ENCODE measurements at regions not wholly inside any gene's neighbourhood (a gene's known extent, or its start where the extent isn't known, plus 50 kb on each side); places are given as distances from the start of the nearest gene placed in this dataset.
"Not testable (repeated sequence)": the region's sequence is repeated elsewhere in the genome, so short reads cannot be mapped to it uniquely, and the experiment has no call there.

- DNase-seq, result no peak
Measured at GRCh38 chr3:101999177-101999779, 150.0 kb downstream of the NFKBIZ start.

- no peak for DNase-seq
Measured at GRCh38 chr3:102000620-102001209, 151.4 kb downstream of the NFKBIZ start.

- DNase-seq, result no peak
Measured at GRCh38 chr3:102002056-102002455, 152.7 kb downstream of the NFKBIZ start.

GRCh38 chr3:102004561-102004960, 155.2 kb downstream of the NFKBIZ start:
- DNase-seq, result no peak

- DNase-seq, result no peak
Measured at GRCh38 chr3:102005551-102005950, 156.2 kb downstream of the NFKBIZ start.

GRCh38 chr3:102006812-102007485, 157.6 kb downstream of the NFKBIZ start:
- no peak for DNase-seq

- DNase-seq, result not testable (repeated sequence)
Measured at GRCh38 chr3:102008436-102008835, 159.1 kb downstream of the NFKBIZ start.

GRCh38 chr3:102016417-102016816, 167.1 kb downstream of the NFKBIZ start:
- no peak for DNase-seq

GRCh38 chr3:102017784-102018183, 168.5 kb downstream of the NFKBIZ start:
- DNase-seq, result no peak

- DNase-seq, result no peak
Measured at GRCh38 chr3:102018551-102018950, 169.2 kb downstream of the NFKBIZ start.

- DNase-seq, result no peak
Measured at GRCh38 chr3:102020735-102021134, 171.4 kb downstream of the NFKBIZ start.

- DNase-seq, result no peak
Measured at GRCh38 chr3:102024270-102024904, 175.1 kb downstream of the NFKBIZ start.

- DNase-seq, result no peak
Measured at GRCh38 chr3:102025606-102026270, 176.4 kb downstream of the NFKBIZ start.

- no peak for DNase-seq
Measured at GRCh38 chr3:102026656-102027055, 177.3 kb downstream of the NFKBIZ start.

GRCh38 chr3:102030661-102031060, 181.3 kb downstream of the NFKBIZ start:
- DNase-seq, result no peak

- no peak for DNase-seq
Measured at GRCh38 chr3:102031834-102032233, 182.5 kb downstream of the NFKBIZ start.

- DNase-seq, result no peak
Measured at GRCh38 chr3:102032491-102033383, 183.4 kb downstream of the NFKBIZ start.

- no peak for DNase-seq
Measured at GRCh38 chr3:102034639-102035451, 185.5 kb downstream of the NFKBIZ start.

- DNase-seq, result no peak
Measured at GRCh38 chr3:102036017-102036416, 186.7 kb downstream of the NFKBIZ start.

GRCh38 chr3:102036472-102036871, 187.2 kb downstream of the NFKBIZ start:
- DNase-seq, result no peak

GRCh38 chr3:102037209-102037608, 187.9 kb downstream of the NFKBIZ start:
- no peak for DNase-seq
